ENCODE measurements at regions not wholly inside any gene's neighbourhood (a gene's known extent, or its start where the extent isn't known, plus 50 kb on each side); places are given as distances from the start of the nearest gene placed in this dataset.

- FAIRE-seq (no peak), DNase-seq (ENCODE audit: low read depth, low spot score) (no peak), ATAC-seq (no peak)
- no peak for TF ChIP-seq MYB (IDR thresholded peaks at IDR 0.05; ENCODE audit: borderline replicate concordance, low read depth, low read length)
- no peak for TF ChIP-seq SREBF1 (IDR thresholded peaks at IDR 0.05; ENCODE audit: low read length)
- no peak for TF ChIP-seq POU2F2 (IDR thresholded peaks at IDR 0.05; ENCODE audit: borderline replicate concordance, low read depth, low read length)
- TF ChIP-seq SKIL (IDR thresholded peaks at IDR 0.05; ENCODE audit: low read depth, poor library complexity, severe bottlenecking), result no peak
- TF ChIP-seq NKRF (conservative IDR thresholded peaks at IDR 0.05), result no peak
- TF ChIP-seq MEF2A (IDR thresholded peaks at IDR 0.05; ENCODE audit: insufficient read depth, low read depth, low read length), result no peak
- TF ChIP-seq SIX5 (IDR thresholded peaks at IDR 0.05; ENCODE audit: low read depth, low read length, severe bottlenecking), result no peak
- TF ChIP-seq MTA3 (IDR thresholded peaks at IDR 0.05; ENCODE audit: borderline replicate concordance, low read length), result no peak
- no peak for TF ChIP-seq NR2C1 (IDR thresholded peaks at IDR 0.05)
- no peak for TF ChIP-seq CHD1 (IDR thresholded peaks at IDR 0.05; ENCODE audit: low read depth, low read length)
- Histone ChIP-seq H3K36me3 (ENCODE audit: control insufficient read depth in 2 of 2, insufficient read depth in 2 of 2, low read length in 1 of 2) (no peaks in the 10 kb centered on the region), H3K79me2 (ENCODE audit: control insufficient read depth, insufficient read depth, low read length) (no peaks in the 10 kb centered on the region), H2AFZ (ENCODE audit: control insufficient read depth, low read depth, low read length) (no peak overlapping the region), H3K27me3 (replicated peaks in 1 of 2; ENCODE audit: control insufficient read depth in 2 of 2, insufficient read depth in 2 of 2, low read length in 1 of 2) (no peaks in the 10 kb centered on the region), H3K4me2 (ENCODE audit: control insufficient read depth, insufficient read depth) (no peak overlapping the region), H3K9me3 (replicated peaks; ENCODE audit: control insufficient read depth, insufficient read depth, low read length) (no peaks in the 10 kb centered on the region), H4K20me1 (ENCODE audit: control insufficient read depth, insufficient read depth) (no peaks in the 10 kb centered on the region; the same call in 1 of the 2 replicates), H3K4me3 (no peak overlapping the region), H3K9ac (ENCODE audit: control insufficient read depth, insufficient read depth, low read length) (no peak overlapping the region), H3K27ac (ENCODE audit: control insufficient read depth, insufficient read depth) (no peak overlapping the region), H3K4me1 (ENCODE audit: control insufficient read depth, insufficient read depth, low read length) (no peaks in the 10 kb centered on the region)
- in situ Hi-C loops (cut with MboI), result no loop called here
- intact Hi-C loops (cut with micrococcal nuclease; ENCODE audit: unreplicated experiment), result no loop called here
- SMC1A ChIA-PET (ENCODE audit: uncharacterized antibody, unreplicated experiment), result interaction anchor here (0.6 kb wide), 1 partner anchor 711 kb away, joined by 3 read pairs; no protein-coding TSS in a partner anchor
- BruUV-seq (replicated peaks), result no TSS peak
- 0% methylated on average over 1 of the region's 1 CpG for WGBS (ENCODE audit: insufficient coverage, insufficient replicate concordance, low lambda C conversion rate, missing lambda C conversion rate)
- CTCF ChIA-PET, result interaction anchor here (0.7 kb wide), 2 partner anchors 571 to 1424 kb away, joined by 3 read pairs; no protein-coding TSS in a partner anchor
- RAD21 ChIA-PET (ENCODE audit: unreplicated experiment), result no interaction called here
- POLR2A ChIA-PET, result no interaction called here
Observed at GRCh38 chr12:23236811-23237210, 611.8 kb downstream of the ETNK1 start.
